HT-29 (cell line): ENCODE measurements at regions not wholly inside any gene's neighbourhood (a gene's known extent, or its start where the extent isn't known, plus 50 kb on each side); places are given as distances from the start of the nearest gene placed in this dataset.
A peak's percentile ranks its signal among the peaks of the same experiment; 100 is the strongest.
"Not testable (repeated sequence)": the region's sequence is repeated elsewhere in the genome, so short reads cannot be mapped to it uniquely, and the experiment has no call there.

Experiments
- DNase-seq: peaks from one replicate; pipeline ENCODE4 v3.0.0-alpha.2; 2015; ENCODE audit warnings: low spot score

DNA sequence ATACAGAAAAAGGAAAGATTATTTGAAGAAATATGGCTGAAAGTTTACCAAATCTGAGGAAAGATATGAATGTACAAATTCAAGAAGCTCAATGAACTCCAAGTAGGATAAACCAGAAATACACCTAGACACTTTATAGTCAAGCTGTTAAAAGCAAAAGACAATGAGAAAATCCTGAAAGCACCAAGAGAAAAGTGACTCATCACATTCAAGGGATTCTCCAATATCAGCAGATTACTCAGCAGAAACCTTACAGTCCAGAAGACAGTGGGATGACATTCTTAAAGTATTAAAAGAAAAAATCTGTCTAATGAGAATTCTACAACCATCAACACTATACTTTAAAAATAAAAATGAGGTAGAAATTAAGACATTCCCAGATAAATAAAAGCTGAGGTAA lies 223.8 kb upstream of the ZCCHC13 start:
- no peak for DNase-seq

DNA sequence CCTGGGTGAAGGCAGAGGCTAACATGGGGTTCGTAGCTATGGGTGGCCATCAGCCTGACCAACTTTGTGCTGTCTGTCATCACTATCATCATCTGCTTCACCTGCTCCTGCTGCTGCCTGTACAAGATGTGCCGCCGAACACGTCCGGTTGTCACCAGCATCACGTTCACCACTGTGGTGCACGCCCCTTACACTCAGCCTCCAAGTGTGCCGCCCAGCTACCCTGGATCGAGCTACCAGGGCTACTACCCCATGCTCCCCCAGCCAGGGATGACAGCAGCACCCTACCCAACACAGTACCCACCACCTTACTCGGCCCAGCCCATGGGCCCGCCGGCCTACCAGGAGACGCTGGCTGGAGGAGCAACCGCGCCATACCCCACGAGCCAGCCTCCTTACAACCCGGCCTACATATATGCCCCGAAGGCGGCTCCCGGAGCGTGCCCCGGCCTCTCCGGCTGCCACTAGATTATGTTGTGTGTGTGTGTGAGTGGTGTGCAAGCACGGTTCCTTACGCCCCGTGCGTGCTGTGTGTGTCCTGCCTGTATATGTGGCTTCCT lies 213.4 kb upstream of the XIST start:
- no peak for DNase-seq

DNA sequence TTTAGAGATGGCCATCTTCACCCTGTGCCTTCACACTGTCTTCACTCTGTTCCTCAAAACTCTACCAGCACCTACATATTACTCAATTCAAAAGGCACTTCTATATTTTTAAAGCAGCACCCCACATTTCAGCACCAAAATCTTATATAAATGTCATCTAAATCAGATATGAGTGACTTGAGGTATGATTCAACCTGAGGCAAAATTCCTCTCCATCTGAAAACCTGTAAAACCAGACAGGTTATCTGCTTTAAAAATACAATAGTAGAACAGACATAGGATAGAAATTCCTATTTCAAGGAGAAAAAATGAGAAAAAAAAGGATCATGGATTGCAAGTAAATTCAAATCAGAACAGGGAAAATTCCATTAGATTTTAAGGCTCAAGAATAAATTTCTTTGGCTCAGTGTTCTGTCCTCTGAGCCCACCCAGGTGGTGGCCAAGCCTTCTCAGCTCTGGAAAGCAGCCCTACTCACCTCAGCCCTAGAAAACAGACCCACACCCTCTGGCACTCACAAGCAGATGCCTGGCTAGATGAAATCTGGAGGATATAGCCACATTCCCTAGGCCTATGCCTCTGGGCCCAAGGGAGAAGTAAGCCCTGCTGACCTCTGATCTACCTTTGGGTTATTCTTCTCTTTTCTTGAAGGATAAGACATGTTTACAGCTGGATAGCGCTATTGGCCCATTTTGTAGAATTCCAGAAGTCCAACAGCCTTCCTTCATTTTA lies 211.1 kb upstream of the XIST start:
- no peak for DNase-seq

DNA sequence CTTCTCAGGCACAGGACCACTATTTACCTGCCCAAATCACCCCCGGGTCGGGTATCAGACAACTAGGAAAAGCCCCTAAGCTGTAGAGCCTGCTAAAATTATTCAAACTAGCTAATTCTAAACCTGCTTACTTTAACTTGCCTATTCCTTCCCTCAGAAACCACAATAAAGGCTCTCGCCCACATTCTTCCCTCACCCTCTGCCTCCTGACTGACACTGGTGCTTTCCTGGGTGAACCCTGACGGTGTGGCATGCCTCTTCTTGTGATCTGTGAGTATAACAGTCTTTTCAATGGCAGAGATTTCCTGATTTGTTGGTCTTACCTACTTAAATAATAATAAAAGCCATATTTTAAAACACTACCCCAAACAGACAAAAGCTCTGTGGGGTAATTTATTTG lies 209.4 kb upstream of the XIST start:
- no peak for DNase-seq

DNA sequence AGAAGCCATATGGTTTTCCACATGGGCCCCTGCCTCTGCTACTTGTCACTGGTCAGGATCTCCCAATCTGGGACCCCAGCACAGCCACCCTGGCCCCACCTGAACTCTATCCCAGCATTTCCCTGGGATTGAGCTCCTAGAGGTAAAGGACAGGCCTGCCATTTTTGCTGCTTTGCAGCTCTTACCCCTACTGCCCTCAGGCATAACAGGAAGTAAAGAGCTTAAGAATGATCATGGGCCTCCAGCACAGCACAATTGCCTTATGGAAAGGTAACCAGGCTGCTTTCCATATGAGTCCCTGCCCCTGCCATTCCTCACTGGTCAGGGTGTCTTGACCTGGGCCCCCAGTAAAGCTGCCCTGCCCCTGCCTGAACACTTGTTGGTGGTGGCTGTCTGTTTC lies 196.6 kb upstream of the XIST start:
- DNase-seq = no peak

DNA sequence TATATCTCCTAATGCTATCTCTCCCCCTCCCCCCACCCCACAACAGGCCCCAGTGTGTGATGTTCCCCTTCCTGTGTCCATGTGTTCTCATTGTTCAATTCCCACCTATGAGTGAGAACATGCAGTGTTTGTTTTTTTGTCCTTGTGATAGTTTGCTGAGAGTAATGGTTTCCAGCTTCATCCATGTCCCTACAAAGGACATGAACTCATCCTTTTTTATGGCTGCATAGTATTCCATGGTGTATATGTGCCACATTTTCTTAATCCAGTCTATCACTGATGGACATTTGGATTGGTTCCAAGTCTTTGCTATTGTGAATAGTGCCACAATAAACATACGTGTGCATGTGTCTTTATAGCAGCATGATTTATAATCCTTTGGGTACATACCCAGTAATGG lies 181.6 kb upstream of the XIST start:
- DNase-seq = not testable (repeated sequence)

DNA sequence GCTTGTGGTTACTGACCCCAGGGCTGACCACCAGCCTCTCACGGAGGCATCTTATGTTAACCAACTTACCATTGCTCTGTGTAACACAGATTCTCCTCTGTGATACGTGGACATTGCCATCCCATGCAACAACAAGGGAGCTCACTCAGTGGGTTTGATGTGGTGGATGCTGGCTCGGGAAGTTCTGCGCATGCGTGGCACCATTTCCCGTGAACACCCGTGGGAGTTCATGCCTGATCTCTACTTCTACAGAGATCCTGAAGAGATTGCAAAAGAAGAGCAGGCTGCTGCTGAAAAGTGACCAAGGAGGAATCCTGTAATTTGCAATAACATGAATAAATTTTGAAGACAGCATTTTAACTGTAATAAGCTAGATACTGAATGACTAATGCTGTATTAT lies 179.0 kb upstream of the XIST start:
- not testable (repeated sequence) for DNase-seq

DNA sequence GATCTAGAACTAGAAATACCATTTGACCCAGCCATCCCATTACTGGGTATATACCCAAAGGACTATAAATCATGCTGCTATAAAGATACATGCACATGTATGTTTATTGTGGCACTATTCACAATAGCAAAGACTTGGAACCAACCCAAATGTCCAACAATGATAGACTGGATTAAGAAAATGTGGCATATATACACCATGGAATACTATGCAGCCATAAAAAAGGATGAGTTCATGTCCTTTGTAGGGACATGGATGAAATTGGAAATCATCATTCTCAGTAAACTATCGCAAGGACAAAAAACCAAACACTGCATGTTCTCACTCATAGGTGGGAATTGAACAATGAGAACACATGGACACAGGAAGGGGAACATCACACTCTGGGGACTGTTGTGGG lies 178.3 kb upstream of the XIST start:
- not testable (repeated sequence) for DNase-seq

DNA sequence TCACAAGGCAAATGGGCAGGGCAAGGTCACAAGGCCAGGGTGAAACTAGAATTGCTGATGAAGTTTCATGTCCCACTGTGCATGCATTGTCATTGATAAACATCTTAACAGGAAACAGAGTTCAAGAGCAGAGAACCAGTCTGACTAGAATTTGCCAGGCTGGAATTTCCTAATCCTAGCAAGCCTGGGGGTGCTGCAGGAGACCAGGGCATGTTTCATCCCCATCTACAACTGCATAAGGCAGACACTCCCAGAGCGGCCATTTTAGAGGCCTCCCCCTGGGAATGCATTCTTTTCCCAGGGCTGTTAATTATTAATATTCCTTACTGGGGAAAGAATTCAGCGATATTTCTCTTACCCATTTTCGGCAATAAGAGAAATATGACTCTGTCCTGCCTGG lies 172.6 kb upstream of the XIST start:
- not testable (repeated sequence) for DNase-seq

DNA sequence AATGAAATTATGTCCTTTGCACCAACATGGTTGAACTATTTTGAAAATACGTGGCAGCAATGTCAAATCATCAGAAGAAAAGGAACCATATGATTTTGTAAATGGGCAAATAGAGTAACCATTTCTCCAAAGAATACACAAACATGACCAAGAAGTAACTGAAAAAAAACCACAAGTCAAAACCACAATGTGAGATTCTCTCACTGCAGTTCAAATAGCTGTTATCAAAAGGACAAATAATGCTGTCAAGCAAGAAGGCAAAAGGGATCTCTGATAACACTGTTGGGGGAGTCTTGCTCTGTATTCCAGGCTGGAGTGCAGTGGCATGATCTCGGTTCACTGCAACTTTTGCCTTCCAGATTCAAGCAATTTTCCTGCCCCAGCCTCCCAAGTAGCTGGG lies 170.7 kb upstream of the XIST start:
- DNase-seq = no peak

DNA sequence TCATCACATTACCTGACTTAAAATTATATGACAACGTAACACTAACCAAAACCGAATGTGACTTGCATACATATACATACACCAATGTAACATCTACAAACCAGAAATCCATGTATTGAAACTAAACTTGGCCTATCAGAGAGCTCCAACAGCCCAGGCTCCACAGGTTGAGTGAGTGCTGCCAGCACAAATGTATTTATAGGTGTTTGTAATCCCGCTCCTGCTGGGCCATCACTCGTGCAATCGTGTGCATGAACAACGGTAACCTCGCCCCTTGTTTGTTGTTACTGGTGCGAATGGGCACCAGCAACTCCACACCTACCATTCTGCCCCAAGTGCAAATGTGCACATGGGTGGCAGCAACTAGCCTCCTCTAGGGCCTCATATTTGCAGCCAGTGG lies 165.7 kb upstream of the XIST start:
- DNase-seq = no peak

DNA sequence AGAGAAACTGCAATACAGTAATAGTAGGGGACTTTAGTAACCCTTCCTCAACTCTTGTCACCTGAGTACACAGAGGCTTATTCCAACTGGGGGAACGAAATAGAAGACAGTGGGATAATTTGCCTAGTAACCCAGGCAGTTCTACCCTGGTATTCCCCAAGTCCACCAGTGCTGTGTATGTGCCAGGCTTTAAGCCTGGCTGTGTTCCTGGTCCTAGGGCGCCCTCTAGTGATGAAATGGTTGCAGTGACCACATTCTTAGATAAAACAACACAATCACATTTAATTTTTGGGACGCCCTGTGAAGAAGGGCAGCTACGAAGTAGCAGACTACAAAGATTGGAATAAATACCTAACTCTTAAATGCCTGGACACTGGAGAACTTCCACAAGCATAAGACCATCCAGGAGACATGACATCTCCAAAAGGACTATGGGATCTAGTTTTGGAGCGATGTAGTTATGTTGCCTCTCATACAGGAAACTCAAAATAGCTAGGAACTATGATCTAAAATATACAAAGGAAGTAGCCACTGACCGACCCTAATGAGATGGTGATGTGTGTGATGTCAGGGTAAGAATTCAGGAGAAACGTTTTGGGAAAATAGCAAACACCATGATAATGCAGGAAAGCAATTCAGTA lies 163.0 kb upstream of the XIST start:
- DNase-seq = peak; percentile 86

DNA sequence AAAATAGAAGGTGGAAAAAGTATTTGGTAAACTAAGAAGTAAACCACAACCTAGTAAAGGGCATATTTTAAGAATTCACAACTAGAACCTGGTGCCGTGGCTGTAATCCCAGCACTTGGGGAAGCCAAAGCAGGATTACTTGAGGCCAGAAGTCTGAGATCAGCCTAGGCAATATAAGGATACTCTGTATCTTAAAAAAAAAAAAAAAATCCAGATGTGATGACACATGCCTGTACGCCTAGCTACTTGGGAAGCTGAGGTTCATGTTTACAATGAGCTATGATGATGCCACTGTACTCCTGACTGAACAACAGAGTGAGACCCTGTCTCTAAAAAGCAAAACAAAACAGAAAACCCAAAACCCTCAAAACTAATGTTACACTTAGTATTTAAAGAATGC lies 156.5 kb upstream of the XIST start:
- no peak for DNase-seq

DNA sequence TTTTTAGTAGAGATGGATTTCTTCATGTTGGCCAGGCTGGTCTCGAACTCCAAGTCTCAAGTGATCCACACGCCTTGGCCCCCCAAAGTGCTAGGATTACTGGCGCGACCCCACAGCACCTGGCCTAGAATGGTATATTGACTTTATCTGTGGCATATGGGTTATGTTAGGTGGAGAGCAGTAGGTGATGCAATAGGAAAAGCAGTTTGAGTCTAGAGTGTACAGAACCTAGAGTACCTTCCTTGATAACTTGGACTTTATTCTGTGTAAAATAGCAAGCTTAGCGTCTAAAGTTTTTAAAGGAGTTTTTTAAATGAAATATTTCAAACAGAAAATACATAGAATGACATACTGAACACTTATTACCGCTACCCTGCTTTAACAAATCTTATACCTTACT lies 139.5 kb upstream of the XIST start:
- DNase-seq = no peak

DNA sequence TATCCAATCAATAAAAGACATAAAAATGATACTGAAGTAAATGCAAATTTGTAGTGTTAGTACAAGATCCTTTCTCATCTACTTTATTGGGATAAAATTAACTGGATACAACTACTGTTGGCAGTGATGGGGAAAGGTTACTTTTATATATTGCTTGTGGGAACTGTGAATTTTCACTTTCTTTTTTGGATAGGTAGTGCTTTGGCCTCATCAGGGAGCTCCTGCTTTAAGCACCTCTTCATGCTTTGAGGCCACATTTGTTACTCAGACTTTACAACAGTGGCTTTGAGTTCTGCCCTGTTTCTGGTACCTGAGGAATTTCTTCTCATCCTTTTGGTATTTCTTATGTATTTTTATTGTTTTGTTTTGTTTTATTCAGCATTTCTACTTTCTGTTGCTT lies 134.7 kb upstream of the XIST start:
- DNase-seq = no peak

DNA sequence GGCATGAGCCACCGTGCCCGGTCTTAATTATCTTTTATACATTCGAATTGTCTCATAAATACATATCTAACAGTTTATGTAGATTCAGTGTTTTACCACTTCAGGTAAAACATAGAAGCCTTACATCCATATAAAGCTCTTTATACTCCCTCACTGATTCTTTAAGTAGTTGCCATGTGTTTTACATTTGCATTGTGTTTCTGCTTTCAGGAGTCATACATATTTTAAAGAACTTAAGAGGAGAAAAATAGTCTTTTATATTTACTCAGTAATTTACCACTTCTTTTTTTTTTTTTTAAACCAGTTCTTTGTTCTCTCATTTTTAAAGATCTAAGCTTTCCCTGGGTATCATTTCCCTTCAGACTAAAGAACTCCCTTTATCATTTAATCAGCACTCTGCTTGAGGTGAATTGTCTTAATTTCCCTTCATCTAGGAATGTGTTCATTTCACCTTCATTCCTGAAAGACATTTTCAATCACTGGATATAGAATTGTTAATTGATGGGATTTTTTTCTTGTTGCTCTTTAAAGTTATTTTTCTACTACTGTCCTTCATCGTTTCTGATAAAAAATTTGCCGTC lies 127.1 kb upstream of the XIST start:
- DNase-seq = no peak

DNA sequence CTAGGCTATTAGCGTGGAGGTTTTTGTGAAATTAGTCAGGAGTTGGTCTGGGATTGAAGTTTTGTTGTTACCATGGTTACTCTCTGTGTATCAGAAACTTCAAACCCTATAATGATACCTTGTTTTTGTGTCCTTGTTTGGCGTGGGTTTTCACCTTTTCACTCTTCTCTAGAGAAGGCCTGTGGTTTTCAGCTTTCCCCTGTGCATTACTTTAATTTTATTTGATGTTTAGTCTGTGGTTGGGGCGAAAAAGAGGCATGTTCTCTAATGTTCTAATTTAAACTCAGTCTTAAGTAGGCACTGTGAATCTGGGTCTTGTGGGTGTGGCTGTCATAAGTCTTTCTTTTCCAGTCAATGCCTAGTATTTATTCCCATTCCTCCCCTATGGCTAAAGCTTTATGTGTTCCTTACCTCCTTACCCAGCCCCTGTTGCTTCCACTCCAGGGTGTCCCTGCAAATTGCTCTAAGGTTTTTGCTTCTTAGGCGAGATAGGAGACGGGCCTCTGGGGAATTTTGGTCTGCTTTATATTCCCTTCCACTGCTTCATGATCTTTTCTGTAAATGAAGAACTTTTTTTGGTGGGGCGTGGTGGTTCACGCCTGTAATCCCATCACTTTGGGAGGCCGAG lies 125.1 kb upstream of the XIST start:
- DNase-seq = peak; percentile 3

DNA sequence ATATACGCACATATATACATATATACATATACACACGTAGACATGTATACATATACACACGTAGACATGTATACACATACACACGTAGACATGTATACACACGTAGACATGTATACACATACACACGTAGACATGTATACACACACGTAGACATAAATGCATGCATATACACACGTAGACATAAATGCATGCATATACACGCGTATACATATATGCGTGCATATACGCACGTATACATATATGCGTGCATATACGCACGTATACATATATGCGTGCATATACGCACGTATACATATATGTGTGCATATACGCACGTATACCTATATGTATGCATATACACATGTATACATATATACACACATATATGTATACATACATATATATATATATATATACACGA lies 114.9 kb upstream of the XIST start:
- not testable (repeated sequence) for DNase-seq

DNA sequence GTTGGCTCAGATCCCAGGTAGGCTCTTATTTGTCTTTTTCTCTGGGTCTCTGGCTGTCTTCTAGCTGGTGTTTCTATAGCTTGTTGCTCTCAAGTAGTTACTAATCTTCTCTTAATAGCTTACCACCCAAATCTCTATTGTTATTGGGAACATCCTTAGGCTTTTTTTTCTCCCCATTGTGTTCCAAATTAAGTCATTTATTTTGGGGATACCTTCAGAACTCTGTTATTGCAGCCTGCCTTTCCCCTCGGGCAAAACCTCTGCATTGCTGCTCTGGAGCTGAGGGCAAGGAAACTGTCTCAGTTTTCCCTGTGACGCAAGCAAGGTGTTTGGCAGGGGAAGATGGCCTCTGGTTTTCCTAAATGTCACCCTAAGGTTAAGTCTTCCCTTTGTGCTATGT lies 113.3 kb upstream of the XIST start:
- DNase-seq = no peak

DNA sequence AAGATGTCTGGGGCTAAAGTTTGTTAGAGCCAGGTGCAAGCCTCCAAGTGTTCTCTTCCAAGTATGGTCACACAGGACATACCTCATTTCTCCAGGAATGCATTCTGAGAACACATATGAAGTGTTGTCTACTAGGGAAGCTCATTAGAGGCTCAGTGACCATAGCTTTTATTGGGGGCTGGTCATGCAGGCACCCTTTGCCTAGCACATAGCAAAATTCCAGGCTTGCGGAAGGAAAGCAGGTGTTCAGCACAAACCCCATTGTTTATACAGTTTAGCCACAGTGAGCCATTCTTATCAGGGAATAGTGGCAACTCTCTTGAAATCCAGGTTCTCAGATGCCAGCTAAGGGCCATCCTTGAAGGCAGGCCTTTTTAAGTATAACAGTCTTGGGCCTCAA lies 112.1 kb upstream of the XIST start:
- no peak for DNase-seq

DNA sequence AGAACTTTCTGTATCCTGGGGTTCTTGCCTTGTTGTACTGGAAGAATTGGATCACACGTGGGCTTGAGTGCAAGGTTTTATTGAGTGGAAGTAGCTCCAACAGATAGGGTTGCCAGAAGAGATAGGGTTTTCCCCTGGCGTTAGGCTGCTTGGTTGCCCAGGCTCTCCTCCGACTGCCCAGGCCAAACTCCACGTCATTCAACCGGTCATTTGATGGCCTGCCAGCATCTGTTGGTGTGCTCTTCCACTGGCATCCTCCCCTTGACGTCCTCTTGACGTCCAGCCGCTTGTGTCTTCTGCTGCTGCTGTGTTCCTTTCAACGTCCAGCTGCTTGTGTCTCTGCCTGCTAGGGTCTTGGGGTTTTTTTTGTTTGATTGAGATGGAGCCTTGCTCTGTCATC lies 111.2 kb upstream of the XIST start:
- no peak for DNase-seq

DNA sequence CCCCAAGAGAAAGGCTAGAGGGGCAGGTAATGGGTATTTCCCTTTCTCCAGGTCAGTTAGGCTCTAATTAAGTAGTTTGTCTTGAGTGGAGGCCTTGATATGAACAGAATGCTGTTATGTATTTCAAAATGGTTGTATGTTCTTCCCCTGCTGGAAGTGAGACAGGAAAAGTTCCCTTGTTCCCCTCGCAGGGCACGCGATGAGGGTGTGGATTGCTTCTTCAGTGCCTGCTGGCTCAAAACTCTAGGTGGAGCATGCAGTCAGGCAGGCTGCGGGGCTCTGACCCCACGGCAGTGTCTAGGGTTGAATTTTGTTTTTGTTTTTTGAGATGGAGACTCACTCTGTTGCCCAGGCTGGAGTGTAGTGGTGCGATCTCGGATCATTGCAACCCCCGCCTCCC lies 110.4 kb upstream of the XIST start:
- DNase-seq = no peak

DNA sequence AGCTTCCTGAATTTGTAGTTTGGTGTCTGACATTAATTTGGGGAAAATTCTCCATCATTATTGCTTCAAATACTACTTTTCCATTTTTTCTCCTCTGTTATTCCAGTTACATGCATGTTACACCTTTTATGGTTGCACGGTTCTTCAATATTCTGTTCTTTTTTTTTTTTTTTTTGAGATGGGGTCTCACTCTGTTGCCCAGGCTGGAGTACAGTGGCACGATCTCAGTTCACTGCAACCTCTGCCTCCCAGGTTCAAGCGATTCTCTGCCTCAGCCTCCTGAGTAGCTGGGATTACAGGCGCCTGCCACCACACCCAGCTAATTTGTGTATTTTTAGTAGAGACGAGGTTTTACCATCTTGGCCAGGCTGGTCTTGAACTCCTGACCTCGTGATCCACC lies 109.4 kb upstream of the XIST start:
- DNase-seq = not testable (repeated sequence)
